Superior temporal gyrus (tissue), 1 donor: ENCODE measurements at regions not wholly inside any gene's neighbourhood (a gene's known extent, or its start where the extent isn't known, plus 50 kb on each side); places are given as distances from the start of the nearest gene placed in this dataset.
A peak's percentile ranks its signal among the peaks of the same experiment; 100 is the strongest.

Experiments used
- DNase-seq: peaks from one replicate; pipeline ENCODE4 v3.0.0-alpha.2; 2016; ENCODE audit errors: extremely low spot score

DNA sequence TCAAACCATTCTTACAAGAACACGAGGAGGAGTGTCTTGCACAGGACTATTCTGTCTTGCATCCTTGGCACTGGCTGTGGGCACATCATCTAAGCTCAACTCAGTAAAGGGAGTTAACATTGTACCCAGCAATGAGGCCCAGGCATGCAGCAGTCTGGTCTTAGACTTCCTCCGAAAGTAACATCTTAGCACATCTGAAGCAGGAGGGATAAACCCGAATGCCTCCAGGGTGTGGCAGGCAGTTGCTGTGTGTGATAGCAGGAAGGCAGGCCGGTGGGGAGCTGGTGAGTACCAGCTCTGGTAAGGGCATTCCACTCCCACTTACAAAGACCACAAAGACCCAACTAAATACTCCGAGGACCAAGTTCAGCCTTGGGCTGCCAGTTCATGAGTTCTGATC lies 206.3 kb downstream of the TSN start:
- no peak for DNase-seq

DNA sequence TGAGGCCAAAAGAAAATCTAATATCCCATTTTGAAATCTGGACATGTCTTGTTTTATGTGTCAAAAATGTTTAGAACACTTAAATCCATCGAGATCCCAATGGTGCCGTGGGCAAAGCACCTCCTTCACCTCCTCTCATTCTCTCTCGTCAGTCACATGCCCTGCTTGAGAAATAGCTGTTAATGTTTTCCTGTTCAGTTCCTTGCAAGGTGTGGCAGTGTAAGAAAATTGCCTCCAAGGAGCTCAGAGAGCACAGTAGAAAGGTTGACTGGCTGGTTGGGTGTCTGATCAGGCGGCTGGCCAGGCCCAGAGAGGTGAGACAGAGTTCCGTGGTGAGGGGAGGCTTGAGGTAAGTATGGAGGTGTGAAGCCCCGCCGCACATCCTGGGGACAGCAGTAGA lies 210.2 kb downstream of the TSN start:
- no peak for DNase-seq

- DNase-seq, result no peak
These were observed 211.2 kb downstream of the TSN start for GRCh38 chr2:121966663-121967062.

GRCh38 chr2:121969166-121969565 lies 213.7 kb downstream of the TSN start:
- peak; percentile 53 for DNase-seq

DNA sequence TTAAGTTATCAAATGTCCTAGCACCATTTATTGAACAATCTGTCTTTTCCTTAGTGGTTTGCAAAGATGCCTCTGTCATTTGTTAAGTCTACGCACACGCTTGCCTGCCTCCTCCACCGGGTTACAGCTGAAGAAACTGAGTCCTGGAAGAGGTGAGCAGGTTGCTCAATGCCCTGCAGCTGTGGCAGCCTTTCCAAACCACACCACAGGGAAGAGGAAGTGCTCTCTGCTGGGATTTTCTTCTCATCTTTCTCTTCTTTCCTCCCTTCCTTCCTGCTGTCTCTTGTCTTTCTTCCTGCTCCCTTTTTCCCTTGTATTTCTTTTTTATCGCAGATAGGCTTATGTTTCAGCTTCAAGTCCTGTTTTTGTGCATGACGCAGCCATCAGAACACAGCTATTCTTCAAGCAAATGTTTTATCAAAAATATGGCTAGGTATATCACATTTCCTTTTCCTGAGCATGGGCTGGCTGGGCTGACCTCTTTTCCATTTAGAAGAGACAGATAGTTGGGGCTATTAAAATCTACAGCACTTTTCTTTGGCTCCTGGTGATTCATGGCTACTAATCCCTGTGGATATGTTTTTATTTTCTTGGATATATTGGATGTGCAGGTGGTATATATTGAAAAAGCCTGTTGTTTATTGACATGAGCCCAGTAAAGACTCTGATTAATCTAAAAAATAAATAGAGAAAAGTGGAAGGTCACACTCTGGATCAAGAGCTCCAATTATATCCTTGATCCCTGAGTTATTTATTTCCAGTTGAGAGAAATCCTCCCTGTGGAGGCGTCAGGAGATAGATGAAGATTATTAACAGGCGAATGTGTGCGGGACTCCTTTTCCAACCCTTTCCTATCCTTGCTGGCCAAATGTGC lies 214.6 kb downstream of the TSN start:
- no peak for DNase-seq

- no peak for DNase-seq
These were observed 216.8 kb downstream of the TSN start for GRCh38 chr2:121972203-121972602.

DNA sequence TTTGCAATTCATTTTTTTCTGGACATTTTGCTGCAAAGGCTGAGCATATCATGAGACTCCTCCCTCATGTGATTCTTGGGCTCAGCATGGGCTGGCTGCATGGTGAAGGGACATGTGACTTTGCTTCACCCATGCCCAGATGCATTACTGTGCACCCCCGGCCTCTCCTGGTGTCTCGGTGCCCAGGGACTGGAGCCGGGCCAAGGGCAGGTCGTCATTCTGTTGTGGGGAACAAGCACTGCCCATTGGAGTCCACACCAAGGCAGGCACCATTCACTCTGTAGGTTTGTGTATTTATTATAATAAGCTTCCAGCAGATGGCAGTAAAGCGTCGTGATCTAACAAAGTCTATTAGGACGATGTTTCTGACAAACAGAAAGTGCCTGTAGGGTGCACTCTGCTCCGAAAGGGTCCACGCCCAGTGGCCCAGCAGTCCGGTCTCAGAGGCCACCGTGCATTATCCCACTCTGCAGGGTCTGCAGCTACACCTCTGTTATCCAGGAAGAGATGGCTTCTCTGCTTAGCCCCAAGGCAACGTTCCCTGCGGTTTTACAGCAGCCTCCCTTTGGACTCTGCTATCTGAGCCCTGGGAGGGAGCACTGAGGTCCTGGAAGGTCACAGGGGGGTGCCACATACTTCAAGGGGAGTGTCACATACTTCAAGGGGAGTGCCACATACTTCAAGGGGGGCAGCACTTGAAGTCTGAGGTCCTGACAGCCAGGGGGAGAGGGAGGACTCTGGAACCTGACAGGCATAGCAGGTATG lies 219.6 kb downstream of the TSN start:
- peak; percentile 96 for DNase-seq

- no peak for DNase-seq
These were observed 221.5 kb downstream of the TSN start for GRCh38 chr2:121976926-121977325.

DNA sequence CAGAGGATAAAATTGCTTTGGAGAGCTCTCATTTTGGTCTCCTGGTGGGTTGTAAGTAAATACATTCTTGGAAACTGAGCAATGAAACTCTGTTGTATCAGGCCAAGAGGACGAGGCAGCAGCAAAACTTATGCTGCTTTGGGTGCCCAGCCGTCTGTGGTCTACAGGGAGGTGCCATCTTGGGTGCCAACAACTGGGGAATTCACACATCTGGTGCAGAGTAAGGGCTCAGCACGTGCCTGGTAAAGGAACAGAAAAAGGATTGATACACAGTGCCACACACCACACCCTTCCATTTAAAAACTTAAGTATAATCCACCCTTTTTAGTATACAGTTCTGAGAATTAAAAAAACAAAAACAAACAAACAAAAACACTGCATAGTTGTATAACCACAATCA lies 221.9 kb downstream of the TSN start:
- DNase-seq, result no peak

- no peak for DNase-seq
These were observed 237.2 kb downstream of the TSN start for GRCh38 chr2:121992700-121993099.

GRCh38 chr2:121993682-121994081 lies 238.2 kb downstream of the TSN start:
- DNase-seq, result no peak

GRCh38 chr2:121994238-121995206 lies 239.1 kb downstream of the TSN start:
- DNase-seq, result no peak

DNA sequence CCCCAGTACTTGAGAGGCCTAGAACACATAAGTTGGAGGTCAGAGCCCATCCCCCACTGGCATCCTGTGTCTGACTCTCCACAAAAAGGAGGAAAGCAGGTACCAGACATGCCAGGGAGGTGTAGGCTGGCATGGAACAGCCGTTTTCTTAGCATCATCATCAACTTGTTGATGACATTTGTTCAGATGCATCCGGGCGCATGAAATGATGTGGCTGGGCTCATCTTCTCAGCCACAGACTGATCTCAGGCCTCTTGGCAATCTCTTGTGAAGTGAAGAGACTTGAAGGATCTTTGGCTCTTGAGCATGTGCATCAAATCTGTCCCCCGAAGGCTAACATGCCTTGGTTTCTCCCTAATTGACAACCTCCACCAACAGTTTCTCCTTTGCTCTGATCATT lies 243.3 kb downstream of the TSN start:
- DNase-seq, result no peak

DNA sequence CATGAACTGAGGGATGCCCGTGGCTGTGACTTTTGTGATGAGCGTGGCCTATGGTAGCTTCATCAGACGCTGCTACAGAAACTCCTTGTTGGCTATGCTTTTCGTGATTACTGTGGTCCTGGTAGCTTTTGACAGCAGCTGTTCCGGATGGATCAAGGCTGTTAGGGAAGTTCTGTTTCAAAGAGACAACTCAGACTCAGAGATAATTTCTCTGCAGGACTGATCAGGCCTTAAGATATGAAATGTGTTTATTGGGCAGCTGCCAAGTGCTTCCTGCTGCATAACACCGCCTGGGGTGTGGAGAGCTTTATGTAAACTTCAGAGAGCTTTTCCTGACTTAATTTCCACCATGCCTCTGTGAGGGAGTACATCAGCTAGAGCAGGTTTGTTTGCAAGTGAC lies 243.8 kb downstream of the TSN start:
- no peak for DNase-seq

DNA sequence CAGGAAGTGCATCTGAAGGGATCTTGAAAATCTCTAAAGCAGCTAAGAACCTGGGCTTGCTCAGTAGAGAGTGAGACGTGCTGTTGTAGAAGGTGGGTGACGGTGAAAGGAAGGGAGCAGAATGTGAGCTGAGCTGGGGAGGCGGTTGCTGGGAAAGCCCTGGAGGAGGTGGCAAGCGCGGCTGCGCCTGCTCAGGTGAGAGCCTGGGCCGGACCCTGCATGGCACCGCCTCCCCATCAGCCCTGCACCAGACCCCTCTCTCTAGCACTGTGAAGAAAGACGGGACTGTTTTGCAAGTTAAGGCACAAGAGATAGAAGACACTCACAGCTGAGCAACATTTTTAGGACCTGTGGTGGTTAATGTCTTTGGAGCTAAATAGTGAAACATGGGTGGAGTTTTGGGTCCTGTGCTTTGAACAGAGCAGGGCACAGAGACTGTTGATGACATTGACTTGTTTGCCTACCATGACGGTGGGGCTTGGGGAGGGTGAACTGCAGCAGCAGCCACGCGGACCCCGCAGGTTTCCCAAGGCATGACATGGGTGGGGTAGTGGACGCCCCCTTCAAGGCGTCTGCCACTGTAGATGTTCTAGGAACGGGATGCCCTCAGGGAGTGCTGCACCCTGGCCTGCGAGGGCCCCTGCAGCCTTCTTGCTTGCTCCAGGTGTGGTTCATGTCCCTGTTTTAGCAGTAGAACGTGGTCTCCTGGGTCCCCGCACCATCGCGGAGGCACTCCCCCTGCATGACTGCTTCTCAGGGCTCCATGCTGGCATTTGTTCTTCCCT lies 245.3 kb downstream of the TSN start:
- DNase-seq, result no peak

DNA sequence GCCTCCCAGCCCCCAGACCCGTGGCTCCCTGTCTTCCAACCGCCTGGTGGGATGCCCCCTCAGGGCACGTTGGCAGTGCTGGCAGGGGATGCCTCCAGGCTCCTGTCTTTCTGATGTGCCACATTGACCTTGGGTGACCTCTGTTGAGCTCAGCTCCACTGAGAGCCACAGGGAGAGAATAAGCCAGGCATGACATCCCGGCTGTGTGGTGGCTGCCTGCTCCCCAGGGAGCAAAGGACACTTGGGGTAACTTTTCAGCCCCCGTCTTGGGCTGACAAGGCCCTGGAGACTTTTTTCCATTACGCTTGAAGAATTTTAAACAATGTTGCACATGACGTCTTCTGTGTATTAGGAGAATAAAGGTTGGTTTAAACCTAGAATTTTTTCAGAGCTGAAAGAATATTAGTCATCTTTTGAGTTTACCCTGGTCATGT lies 246.0 kb downstream of the TSN start:
- no peak for DNase-seq

GRCh38 chr2:122003196-122003940 lies 247.9 kb downstream of the TSN start:
- no peak for DNase-seq

GRCh38 chr2:122007126-122007525 lies 251.7 kb downstream of the TSN start:
- no peak for DNase-seq

DNA sequence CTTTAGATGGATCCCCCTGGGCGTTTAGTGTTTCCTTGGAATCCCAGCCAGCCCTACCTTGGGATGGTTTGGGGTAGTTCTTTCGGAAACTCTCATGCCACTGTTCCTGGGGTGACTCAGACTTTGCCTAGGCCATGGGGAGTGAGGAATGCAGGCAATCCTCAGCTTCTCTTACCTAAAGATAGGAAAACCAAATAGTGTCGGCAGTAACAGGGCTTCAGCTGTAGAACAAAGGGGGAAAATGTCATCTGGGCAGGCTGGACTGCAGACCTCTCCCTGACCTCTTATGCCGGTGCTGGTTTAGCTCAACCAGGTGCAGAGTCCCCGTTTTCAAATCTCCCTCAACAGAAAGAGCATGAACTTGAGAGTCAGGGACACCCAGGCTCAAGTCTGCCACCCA lies 252.1 kb downstream of the TSN start:
- no peak for DNase-seq

DNA sequence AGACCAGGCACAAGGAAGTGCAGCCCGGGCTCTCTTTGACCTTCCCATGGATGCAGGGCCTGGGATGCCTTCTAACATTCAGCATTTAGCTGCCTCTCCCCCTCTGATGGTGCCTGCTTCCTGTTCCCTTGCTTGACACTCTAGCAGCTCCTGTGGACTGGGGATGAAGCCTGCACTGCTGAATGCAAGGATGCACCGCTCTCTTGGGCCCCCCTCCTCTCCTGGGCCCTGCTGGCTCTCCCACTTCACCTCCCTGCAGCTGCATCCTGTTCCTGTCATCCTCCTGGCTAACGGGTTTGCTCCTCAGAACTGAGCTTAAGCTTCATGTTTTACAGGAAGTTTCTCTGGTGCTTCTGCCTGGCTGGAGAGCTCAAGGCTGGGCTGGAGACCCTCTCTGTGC lies 254.1 kb downstream of the TSN start:
- no peak for DNase-seq
